Fibroblast of the conjunctiva (primary cell): ENCODE measurements at regions not wholly inside any gene's neighbourhood (a gene's known extent, or its start where the extent isn't known, plus 50 kb on each side); places are given as distances from the start of the nearest gene placed in this dataset.

Source experiments
- DNase-seq: peaks from one replicate; pipeline ENCODE4 v3.0.0-alpha.2; 2010; ENCODE audit warnings: low read depth

DNA sequence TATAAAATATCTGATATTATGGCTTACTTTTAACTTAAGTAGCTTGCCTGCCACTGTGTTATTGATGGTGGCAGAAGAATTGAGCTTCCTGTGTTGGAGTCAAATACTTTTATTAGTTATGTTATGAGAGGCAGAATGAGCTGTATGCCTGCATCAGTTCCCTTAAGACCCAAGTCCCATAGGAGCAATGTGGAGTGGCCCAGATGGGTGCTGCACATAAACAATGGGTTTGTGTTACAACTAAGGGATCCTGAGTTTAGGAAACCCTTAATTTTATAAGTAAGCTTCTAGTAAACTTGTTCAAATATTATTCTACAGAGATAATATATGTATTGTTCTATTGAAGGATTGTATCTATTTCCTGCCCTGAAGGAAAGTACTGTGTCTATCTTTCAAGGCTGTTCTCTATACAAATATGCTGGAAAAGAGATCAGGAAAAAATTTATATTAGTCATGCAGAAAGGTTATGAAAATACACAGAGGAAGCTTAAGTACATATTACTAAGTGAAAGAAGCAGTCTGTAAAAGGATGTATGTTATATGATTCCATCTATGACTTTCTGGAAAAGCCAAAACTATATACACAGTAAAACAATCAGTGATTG lies 2018.0 kb upstream of the PCDH20 start:
- no peak for DNase-seq

DNA sequence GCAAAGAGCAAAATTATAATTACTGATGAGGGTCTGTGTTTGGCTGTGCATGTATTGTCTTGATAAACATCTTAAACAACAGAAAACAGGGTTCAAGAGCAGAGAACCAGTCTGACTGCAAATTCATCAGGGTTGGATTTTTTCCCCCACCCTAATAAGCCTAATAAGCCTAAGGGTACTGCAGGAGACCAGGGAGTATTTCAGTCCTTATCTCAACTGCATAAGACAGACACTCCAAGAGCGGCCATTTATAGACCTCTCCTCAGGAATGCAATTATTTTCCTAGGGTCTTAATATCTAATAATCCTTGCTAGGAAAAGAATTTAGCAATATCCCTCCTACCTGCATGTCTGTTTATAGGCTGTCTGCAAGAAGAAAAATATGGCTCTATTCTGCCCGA lies 2011.5 kb upstream of the PCDH20 start:
- DNase-seq = no peak

DNA sequence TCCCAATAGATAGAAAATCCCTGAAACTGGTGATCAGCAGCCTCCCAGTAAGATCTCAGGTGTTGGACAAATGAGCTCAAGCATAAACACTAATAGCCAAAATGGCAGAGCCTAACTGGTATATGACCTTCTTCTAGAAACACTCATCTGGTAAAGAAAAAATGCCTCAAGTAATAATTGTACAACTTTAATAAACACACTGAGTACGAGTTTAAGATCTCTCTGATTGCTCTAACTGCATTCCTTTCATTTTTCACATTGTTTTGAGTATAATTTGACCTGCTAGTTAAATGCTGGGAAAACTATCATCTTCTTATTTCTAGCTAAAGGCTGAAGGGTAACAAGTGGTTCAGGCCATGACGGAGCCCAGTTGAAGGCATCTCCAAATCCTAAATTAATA lies 2009.5 kb upstream of the PCDH20 start:
- no peak for DNase-seq

DNA sequence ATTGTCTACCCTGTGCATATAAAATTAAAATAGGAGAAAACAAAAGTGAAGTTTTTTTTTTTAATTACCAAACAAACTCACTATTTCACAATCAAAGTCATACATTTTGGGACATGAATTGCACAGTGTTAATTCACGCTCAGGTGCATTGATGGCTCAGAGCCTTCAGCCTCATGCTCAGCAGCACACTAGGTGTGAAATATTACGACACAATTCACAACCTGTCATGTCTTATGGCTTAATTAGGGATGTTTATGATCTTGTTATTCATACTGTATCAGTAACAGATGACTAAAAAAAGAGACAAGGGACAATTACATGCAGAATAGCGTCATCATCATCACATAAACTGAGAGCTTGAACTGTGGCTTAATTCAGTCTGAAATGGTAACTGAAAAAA lies 2005.5 kb upstream of the PCDH20 start:
- DNase-seq = no peak

DNA sequence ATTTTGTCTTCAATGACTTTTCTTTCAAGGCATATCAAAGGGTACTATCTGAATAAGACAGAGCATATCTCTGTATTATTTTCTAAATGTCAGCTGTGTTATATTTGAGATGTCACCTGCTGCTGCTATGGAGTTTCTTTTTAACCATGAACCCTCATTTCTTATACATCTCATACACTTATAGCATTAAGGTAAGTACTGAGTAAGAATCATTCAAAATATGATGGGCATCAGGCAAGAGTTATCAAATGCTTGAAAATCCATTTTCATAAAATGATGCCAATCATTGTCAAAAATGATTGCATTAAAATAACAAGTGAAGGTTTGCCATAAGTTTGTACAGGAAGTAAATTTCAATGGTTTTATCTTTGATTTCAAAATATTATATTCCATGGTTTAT lies 2005.0 kb upstream of the PCDH20 start:
- DNase-seq = no peak

DNA sequence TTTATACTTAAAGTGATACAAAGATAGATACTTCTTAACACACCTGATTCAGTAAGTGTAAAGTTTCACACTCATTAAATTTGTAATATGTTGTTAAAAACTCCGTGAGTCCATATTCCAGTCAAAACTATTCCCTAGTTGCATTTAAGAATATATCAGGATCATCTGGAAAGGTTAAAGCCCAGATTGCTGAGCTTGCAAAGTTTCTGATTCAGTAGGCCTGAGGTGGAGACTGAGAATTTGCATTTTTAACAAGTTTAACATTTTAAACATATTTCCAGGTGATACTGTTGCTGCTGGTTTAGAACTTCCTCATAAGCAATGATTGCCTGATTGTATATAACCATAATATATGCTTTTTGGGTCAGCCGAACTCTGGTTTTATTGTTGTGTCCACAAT lies 1998.6 kb upstream of the PCDH20 start:
- DNase-seq = no peak

DNA sequence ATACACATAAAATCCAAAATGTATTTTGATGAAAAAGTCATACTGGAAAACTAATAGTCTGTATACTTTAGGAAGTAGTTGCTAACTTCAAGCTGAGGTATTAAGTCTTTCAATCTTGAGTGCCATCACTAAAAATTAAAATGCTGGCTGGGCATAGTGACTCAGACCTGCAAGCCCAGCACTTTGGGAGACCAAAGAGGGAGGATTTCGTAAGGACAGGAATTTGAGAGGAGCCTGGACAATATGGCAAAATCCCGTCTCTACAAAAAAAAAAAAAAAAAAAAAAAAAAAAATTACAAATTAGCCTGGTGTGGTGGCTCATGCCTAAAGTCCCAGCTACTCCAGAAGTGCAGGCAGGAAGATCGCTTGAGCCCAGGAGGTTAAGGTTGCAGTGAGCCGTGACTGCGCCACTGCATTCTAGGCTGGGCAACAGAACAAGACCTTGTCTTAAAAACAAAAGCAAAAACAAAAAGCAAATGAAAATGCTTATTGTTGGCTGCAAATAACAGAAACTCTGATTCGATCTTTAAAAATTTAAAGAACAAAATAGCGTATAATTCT lies 1994.2 kb upstream of the PCDH20 start:
- no peak for DNase-seq

DNA sequence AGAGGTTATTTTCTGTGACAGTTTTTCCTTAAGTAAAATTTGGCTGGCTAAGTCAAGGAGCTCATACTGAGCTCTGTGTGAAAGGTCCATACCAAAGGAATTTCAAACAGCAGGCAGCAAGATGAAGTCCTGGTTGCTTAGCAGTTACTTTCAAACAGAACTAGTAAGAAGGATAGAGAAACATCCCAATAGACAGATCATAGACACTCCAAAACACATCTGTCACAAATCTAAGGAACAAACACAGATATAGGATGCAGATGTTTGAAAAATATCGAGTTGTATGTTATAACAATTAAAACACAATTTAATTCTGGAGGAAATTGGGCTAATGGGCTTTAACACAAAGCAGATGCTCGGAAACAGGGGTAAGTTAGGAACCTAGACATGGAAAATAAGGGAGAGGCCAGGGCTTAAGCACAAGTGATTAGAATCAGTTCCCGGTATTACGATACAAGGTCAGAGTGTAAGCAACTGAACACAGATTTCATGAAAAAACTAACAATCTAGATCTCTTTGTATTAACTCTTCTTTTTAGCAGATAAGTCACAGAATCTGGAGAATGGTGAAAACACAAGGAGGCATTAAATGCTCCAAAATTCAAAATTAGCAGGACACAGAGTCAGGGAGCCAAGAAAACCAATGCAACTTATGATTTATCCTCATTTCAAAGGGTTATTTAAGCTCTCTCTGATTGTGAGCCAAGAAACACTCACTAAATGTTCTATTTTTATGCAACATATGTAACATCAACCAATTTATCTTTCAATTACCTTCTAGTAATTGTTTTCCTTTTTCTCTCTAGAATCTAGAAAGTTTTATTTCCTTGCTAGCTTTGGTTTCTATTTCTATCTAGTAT lies 1992.9 kb upstream of the PCDH20 start:
- peak; percentile 65 for DNase-seq

DNA sequence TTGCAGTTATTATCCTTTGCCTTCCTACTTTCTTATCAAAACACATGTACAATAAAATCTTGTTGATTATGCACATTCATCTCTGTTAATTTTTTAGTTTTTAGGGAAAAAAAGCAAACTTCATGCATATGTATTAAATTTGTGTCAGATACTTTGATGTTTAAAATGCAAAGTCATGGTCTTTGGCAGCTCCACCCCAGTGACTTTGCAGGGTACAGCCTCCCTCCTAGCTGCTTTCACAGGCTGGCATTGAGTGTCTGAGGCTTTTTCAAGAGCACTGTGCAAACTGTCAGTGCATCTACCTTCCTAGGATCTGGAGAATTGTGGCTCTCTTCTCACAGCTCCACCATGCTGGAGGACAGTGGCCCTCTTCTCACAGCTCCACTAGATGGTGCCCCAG lies 1988.1 kb upstream of the PCDH20 start:
- no peak for DNase-seq

DNA sequence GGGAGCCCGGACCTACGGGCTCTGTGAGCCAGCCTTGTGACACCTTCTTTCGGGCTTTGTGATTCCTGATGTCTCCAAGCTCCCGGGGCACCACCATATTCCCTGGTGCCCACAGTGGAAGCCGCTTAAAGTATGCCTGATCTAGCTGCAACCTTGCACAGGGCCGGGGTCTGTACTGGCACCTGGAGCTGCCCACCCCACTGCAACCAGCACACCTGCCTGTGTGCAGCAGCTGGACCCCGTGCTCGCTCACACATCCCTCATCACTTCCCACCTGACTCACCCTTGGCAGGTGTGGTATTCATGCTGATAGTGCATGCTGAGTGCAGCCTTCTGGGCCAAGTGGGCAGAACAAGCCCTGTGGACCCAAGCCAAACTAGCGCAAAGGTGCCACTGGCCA lies 1981.1 kb upstream of the PCDH20 start:
- DNase-seq = no peak

DNA sequence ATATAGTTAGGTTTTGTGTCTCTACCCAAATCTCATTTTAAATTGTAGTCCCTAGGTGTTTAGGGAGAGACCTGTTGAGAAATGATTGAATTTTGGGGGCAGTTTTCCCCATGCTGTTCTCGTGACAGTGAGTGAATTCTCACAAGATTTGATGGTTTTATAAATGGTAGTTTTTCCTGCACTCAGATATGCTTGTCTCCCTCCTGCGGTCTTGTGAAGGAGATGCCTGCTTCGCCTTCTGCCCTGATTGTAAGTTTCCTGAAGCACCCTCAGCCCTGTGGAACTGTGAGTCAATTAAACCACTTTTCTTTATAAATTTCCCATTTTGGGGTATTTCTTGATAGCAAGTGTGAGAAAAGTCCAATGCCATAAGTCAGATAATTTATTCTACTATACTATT lies 1977.5 kb upstream of the PCDH20 start:
- no peak for DNase-seq

DNA sequence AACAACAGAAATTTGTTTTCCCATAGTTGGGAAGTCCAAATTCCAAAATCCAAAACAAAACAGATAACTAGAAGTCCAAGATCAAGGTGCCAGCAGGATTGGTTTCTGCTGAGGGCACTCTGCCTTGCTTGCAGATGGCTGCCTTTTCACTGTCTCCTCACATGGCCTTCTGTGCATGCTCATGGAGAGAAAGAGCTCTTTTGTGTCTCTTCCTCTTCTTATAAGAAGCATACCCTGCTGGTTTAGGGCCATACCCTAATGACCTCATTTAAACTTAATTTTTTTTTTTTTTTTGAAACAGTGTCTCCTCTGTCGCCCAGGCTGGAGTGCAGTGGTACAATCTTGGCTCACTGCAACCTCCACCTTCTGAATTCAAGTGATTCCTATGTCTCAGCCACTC lies 1974.1 kb upstream of the PCDH20 start:
- no peak for DNase-seq

DNA sequence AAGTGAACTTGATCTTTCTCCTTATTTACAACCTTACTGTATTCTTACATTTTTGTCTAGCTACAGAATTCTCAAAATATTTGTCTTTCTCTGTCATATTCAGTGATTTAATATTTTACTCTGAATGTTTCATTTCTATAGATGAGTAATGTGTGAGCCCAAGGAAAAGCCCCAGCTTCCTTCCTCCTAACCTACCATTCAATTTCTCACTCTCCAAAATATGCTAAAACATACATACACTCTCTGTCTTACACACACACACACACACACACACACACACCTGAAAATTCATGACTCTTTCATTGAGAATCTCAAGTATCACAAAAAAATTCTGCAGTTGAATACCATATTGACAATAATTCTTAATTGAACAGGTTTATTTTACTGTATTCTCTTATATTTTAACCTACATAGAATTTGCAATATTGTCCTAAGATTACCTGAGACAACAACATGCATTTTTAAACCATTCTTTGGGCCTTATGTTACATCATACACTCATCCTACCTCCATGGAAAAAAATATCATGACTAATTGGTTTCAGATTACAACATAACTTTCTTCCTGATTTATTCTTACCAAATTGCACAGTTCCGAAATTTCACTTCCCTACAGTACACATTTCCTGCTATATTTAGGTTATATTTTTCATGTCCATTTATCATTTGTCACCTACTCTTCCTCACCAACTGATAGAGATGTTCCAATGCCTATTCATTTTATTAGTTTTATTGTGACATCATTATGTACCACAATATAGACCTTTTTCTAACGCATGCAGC lies 1965.6 kb upstream of the PCDH20 start:
- no peak for DNase-seq

DNA sequence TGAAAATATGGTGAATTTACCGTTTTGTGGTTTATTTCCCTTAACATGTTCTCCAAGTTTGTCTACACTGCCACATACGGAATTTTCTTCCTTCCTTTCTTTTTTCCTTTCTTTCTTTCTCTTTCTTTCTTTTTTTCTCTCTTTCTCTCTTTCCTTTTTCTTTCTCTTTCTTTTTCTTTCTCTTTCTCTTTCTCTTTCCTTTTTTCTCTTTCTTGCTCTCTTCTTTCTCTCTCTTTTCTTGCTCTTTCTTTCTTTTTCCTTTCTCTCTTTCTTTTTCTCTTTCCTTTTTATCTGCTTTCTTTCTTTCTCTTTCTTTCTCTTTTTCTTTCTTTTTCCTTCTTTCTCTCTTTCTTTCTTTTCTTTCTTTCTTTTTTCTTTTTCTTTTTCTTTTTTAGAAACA lies 1962.3 kb upstream of the PCDH20 start:
- DNase-seq = no peak

DNA sequence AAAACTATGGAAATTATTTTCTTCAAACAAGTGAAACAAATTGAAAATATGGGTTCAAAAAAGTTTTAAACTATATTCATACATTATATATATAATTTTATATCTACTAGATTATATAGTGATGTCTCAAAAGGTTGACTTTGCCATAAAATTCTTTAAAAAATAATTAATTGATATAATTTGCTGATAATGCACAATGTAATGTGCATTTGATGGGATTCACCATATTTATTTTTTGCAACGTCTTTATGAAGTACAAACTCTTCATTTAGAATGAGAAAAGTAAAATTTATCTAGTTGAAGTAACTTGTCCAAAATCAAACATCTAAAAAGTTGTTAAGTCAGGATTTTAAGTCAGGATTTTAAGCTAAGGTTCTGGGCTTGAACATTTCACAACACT lies 1954.5 kb upstream of the PCDH20 start:
- DNase-seq = no peak

DNA sequence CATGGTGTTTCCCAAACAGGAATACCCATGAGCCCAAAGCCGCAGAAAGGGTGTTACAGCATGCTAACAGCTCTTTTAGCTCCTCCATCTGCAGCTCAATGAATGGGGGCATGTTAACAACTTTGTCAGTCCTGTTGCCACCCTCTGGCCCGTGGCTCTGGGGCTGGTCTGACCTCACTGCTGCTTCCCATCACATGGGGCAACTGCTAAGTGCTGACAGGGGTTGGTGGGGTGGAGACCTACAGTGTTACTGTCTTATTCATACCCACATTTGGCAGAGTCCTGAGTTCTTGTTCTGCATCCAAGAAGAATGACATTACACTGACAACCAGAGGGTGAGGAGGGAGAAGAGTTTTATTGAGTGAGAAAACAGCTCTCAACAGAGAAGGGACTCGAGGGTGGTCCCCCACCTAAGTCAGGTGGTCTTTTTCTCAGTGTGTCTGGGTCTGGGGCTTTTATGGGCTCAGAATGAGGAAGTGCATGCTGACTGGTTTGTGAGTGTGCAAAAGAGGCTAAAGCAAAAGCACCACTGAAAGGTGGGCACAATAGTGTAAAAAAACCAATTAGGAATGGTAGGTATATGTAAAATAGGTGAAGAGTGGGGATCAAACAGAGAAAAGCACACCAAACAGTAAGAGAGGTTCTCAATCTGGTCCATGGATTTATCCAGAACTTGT lies 1952.0 kb upstream of the PCDH20 start:
- no peak for DNase-seq

DNA sequence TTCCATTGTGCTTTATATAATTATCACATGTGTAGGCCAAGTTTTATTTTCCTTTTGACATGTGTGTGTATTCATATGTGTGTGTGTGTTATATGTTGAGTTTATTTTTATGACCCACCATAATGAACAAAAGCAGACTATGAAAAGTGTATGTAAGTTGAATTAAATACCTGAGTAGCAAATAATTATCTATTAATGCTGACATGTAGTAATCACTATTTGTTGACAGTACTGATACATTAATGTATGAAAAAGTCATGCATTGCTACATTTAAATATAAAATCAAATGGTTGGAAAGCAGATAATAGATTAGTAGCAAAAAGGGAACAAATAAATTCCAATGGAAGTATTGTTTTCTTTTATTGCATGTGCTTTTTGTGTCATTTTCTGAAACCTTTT lies 1948.5 kb upstream of the PCDH20 start:
- no peak for DNase-seq

DNA sequence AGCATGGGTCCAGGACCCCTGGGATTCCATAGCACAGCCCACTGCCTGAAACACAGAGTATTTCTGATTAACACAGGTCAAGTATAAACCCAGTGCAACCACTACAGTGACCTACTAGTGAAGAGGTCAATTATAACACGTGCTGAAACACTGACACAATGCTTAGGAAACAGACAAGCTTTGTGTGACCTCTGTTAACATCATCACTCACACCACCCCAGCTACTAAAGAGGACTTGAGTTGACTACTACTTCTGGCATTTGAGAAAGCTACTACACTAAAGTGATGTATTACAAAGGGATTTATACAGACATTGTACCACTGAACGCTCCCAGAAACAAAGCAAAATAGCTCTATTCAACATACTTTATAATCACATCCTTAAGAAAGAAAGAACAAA lies 1935.9 kb upstream of the PCDH20 start:
- no peak for DNase-seq

DNA sequence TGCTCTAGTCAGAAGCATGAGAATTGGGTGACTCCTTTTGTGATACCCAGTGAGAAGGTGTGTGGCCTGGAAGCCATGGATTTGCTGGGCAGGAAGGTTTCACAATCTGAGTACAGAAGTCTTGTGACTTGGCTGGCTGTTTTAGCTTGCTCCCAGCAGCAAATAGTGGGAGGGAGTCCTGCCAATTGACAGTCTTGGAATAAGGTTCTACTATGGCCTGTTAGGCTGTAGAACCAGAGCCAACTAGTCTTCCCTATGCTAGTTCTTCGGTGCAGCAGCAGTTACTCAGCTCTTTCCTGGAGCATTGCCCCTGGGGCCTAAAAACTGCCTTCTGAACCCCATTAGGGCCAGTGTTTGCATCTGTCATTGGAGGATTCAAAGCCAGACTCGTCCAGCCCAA lies 1935.4 kb upstream of the PCDH20 start:
- DNase-seq = no peak

DNA sequence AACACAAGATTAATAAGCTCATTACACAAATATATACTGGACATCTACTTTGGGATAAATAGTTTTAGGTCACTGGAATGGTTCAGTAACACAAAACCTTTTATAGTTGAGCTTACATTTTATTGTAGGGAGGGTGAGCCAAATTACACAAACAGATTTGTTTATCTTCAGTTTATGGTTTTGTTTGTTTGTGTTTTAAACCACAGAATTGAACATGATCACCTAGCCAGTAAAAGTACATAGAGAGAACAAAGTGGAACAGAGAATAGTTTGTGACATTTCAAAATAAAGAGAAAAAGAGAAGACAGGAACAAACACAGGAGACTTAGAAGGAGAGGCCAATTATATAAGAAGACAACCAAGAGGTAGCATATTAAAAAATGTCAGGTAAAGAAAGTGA lies 1930.2 kb upstream of the PCDH20 start:
- DNase-seq = no peak

DNA sequence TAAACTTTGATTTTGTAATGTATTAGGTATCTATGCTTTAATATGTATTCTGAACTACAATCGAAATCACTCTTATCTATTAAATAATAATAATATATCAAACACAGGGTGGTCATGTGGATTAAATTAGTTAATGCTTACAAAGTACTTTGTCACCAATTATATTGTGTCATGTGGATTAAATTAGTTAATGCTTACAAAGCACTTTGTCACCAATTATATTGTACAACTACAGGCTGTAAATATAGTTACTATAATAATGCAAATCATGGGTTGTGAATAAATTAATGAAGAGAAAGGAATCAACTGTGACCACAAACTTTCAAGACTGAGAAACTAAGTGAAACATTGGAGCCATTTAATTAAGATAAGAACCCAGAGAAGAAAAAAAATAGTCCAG lies 1929.1 kb upstream of the PCDH20 start:
- no peak for DNase-seq

DNA sequence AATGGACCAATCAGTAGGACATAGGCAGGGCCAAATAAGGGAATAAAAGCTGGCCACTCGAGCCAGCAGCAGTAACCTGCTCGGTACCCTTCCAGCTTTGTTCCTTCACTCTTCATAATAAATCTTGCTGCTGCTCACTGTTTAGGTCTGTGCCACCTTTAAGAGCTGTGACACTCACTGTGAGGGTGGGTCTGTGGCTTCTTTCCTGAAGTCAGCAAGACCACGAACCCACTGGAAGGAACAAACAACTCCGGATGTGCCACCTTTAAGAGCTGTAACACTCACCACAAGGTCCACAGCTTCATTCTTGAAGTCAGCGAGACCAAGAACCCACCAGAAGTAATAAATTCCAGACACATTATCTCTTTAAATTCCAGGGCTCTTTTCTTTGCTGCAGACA lies 1922.3 kb upstream of the PCDH20 start:
- no peak for DNase-seq
